HG03025 (cell line): ENCODE measurements at regions not wholly inside any gene's neighbourhood (a gene's known extent, or its start where the extent isn't known, plus 50 kb on each side); places are given as distances from the start of the nearest gene placed in this dataset.

Experiments
- ATAC-seq: cut with Tn5 transposase; IDR thresholded peaks from one replicate; pipeline ENCODE4 v1.9.1; 2021; ENCODE audit warnings: mild to moderate bottlenecking, moderate library complexity; ENCODE audit not compliant: unreplicated experiment, low FRiP score

GRCh38 chr12:91616416-91616815 lies 433.8 kb upstream of the DCN start:
- no peak for ATAC-seq

GRCh38 chr12:91613223-91613779 lies 430.7 kb upstream of the DCN start:
- no peak for ATAC-seq

- ATAC-seq = no peak
These were observed 427.9 kb upstream of the DCN start for GRCh38 chr12:91610561-91610960.

- no peak for ATAC-seq
These were observed 426.7 kb upstream of the DCN start for GRCh38 chr12:91609283-91609682.

- no peak for ATAC-seq
These were observed 425.9 kb upstream of the DCN start for GRCh38 chr12:91608542-91608941.

GRCh38 chr12:91606662-91607377 lies 424.2 kb upstream of the DCN start:
- no peak for ATAC-seq

- no peak for ATAC-seq
These were observed 422.3 kb upstream of the DCN start for GRCh38 chr12:91604897-91605296.

- ATAC-seq = no peak
These were observed 420.4 kb upstream of the DCN start for GRCh38 chr12:91603060-91603459.

GRCh38 chr12:91601054-91601453 lies 418.4 kb upstream of the DCN start:
- no peak for ATAC-seq

GRCh38 chr12:91594715-91595114 lies 412.1 kb upstream of the DCN start:
- ATAC-seq = no peak

GRCh38 chr12:91591639-91591987 lies 409.0 kb upstream of the DCN start:
- ATAC-seq = no peak

- no peak for ATAC-seq
These were observed 408.5 kb upstream of the DCN start for GRCh38 chr12:91590966-91591638.

GRCh38 chr12:91588874-91589454 lies 406.3 kb upstream of the DCN start:
- ATAC-seq = no peak

GRCh38 chr12:91586015-91586414 lies 403.4 kb upstream of the DCN start:
- ATAC-seq = no peak

GRCh38 chr12:91582811-91583210 lies 400.2 kb upstream of the DCN start:
- no peak for ATAC-seq

GRCh38 chr12:91579516-91580263 lies 397.1 kb upstream of the DCN start:
- ATAC-seq = no peak

- peak; percentile 61 for ATAC-seq
These were observed 395.2 kb upstream of the DCN start for GRCh38 chr12:91577586-91578539.

GRCh38 chr12:91576432-91576831 lies 393.8 kb upstream of the DCN start:
- ATAC-seq = no peak

- no peak for ATAC-seq
These were observed 393.0 kb upstream of the DCN start for GRCh38 chr12:91575630-91576029.

GRCh38 chr12:91574975-91575374 lies 392.4 kb upstream of the DCN start:
- no peak for ATAC-seq
